MM.1S (cell line): ENCODE measurements at regions not wholly inside any gene's neighbourhood (a gene's known extent, or its start where the extent isn't known, plus 50 kb on each side); places are given as distances from the start of the nearest gene placed in this dataset.

ENCODE experiments used
- DNase-seq: peaks from one replicate; pipeline ENCODE4 v3.0.0-alpha.2; 2015
- H2AFZ ChIP-seq: fragments of 300-600 bp; sonication (generic); 2 replicates; pipeline ENCODE4 v1.6.0; 2016; ENCODE audit warnings: antibody characterized with exemption, low read length
- H3F3A ChIP-seq: fragments of 300-600 bp; sonication (generic); 2 replicates; pipeline ENCODE4 v1.6.1; 2016; ENCODE audit warnings: mild to moderate bottlenecking, antibody characterized with exemption, low read length, moderate library complexity, mixed read lengths; ENCODE audit not compliant: insufficient read depth
- H3K27ac ChIP-seq: fragments of 300-600 bp; sonication (generic); 2 replicates; pipeline ENCODE4 v1.5.1; 2016; ENCODE audit warnings: mild to moderate bottlenecking, low read length
- H3K27me3 ChIP-seq: fragments of 300-600 bp; sonication (generic); replicated peaks from 2 replicates; pipeline ENCODE4 v1.6.0; 2016; ENCODE audit warnings: low read length; ENCODE audit not compliant: insufficient read depth
- H3K36me3 ChIP-seq: fragments of 300-600 bp; sonication (generic); replicated peaks from 2 replicates; pipeline ENCODE4 v1.6.1; 2016; ENCODE audit warnings: mild to moderate bottlenecking, low read length, mixed read lengths; ENCODE audit not compliant: insufficient read depth
- H3K4me1 ChIP-seq: fragments of 300-600 bp; sonication (generic); 2 replicates; pipeline ENCODE4 v1.6.1; 2016; ENCODE audit warnings: low read length, mixed read lengths
- H3K4me2 ChIP-seq: fragments of 300-600 bp; sonication (generic); 2 replicates; pipeline ENCODE4 v1.6.0; 2016; ENCODE audit warnings: low read depth, low read length
- H3K4me3 ChIP-seq: fragments of 300-600 bp; sonication (generic); 2 replicates; pipeline ENCODE4 v1.5.1; 2016; ENCODE audit warnings: low read length, mixed read lengths
- H3K79me2 ChIP-seq: fragments of 300-600 bp; sonication (generic); 2 replicates; pipeline ENCODE4 v1.6.1; 2016; ENCODE audit warnings: mixed run types, low read length, mixed read lengths
- H3K9ac ChIP-seq: fragments of 300-600 bp; sonication (generic); 2 replicates; pipeline ENCODE4 v1.6.1; 2016; ENCODE audit warnings: low read length, mixed read lengths
- H3K9me2 ChIP-seq: fragments of 300-600 bp; sonication (generic); replicated peaks from 2 replicates; pipeline ENCODE4 v1.6.1; 2016; ENCODE audit warnings: mild to moderate bottlenecking, low read length, mixed read lengths; ENCODE audit not compliant: insufficient read depth
- H3K9me3 ChIP-seq: fragments of 300-600 bp; sonication (generic); replicated peaks from 2 replicates; pipeline ENCODE4 v1.6.1; 2016; ENCODE audit warnings: mild to moderate bottlenecking, low read length, mixed read lengths; ENCODE audit not compliant: insufficient read depth
- H4K20me1 ChIP-seq: fragments of 300-600 bp; sonication (generic); 2 replicates; pipeline ENCODE4 v1.6.1; 2016; ENCODE audit warnings: mild to moderate bottlenecking, low read length, moderate library complexity, mixed read lengths; ENCODE audit not compliant: insufficient read depth
- EZH2 ChIP-seq: fragments of 300-600 bp; sonication (generic); optimal IDR thresholded peaks from 2 replicates; pipeline ENCODE3; 2017; ENCODE audit warnings: low read depth, mild to moderate bottlenecking, antibody characterized with exemption, low read length, mixed read lengths
- EZH2phosphoT487 ChIP-seq: fragments of 300-600 bp; sonication (generic); IDR thresholded peaks from 2 replicates; pipeline ENCODE4 v1.6.1; 2018; ENCODE audit warnings: antibody characterized with exemption, low read length
- TF ChIP-seq, protein P1 (sequence below): fragments of 300-600 bp; sonication (generic); IDR thresholded peaks from 2 replicates; pipeline ENCODE4 v1.5.1; 2016; ENCODE audit warnings: antibody characterized with exemption, low read length, mixed read lengths

GRCh38 chr14:55950135-55950534, 168.1 kb upstream of the PELI2 start:
- no peaks in the 10 kb centered on the region for H3K9me2 ChIP-seq
- DNase-seq = no peak
- H3K27ac ChIP-seq = no peak overlapping the region
- no peak overlapping the region for H3K4me3 ChIP-seq
- no peaks in the 10 kb centered on the region for H3K4me1 ChIP-seq
- TF ChIP-seq, protein P1, sequence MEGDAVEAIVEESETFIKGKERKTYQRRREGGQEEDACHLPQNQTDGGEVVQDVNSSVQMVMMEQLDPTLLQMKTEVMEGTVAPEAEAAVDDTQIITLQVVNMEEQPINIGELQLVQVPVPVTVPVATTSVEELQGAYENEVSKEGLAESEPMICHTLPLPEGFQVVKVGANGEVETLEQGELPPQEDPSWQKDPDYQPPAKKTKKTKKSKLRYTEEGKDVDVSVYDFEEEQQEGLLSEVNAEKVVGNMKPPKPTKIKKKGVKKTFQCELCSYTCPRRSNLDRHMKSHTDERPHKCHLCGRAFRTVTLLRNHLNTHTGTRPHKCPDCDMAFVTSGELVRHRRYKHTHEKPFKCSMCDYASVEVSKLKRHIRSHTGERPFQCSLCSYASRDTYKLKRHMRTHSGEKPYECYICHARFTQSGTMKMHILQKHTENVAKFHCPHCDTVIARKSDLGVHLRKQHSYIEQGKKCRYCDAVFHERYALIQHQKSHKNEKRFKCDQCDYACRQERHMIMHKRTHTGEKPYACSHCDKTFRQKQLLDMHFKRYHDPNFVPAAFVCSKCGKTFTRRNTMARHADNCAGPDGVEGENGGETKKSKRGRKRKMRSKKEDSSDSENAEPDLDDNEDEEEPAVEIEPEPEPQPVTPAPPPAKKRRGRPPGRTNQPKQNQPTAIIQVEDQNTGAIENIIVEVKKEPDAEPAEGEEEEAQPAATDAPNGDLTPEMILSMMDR = no peak
- TF ChIP-seq EZH2 (no peak), EZH2phosphoT487 (no peak)
- no peaks in the 10 kb centered on the region for H3K79me2 ChIP-seq
- no peaks in the 10 kb centered on the region for H3F3A ChIP-seq
- no peak overlapping the region for H3K4me2 ChIP-seq
- no peaks in the 10 kb centered on the region for H3K36me3 ChIP-seq
- H3K9me3 ChIP-seq = no peaks in the 10 kb centered on the region
- no peak overlapping the region for H3K9ac ChIP-seq
- no peak overlapping the region for H2AFZ ChIP-seq
- H4K20me1 ChIP-seq = no peaks in the 10 kb centered on the region
- H3K27me3 ChIP-seq = no peaks in the 10 kb centered on the region

GRCh38 chr14:55951341-55952206, 166.6 kb upstream of the PELI2 start:
- H3K9me2 ChIP-seq = no peaks in the 10 kb centered on the region
- H3K4me2 ChIP-seq = no peak overlapping the region
- no peak for TF ChIP-seq EZH2phosphoT487
- TF ChIP-seq, protein P1 = no peak
- no peak for TF ChIP-seq EZH2
- H3K79me2 ChIP-seq = no peaks in the 10 kb centered on the region
- no peaks in the 10 kb centered on the region for H3K9me3 ChIP-seq
- no peak overlapping the region for H3K27ac ChIP-seq
- no peak overlapping the region for H2AFZ ChIP-seq
- no peaks in the 10 kb centered on the region for H3F3A ChIP-seq
- DNase-seq = no peak
- H3K9ac ChIP-seq = no peak overlapping the region
- H3K4me1 ChIP-seq = no peaks in the 10 kb centered on the region
- H3K27me3 ChIP-seq = no peaks in the 10 kb centered on the region
- no peaks in the 10 kb centered on the region for H4K20me1 ChIP-seq
- no peaks in the 10 kb centered on the region for H3K36me3 ChIP-seq
- no peak overlapping the region for H3K4me3 ChIP-seq

- Histone ChIP-seq H4K20me1 (no peaks in the 10 kb centered on the region), H3K9me3 (no peaks in the 10 kb centered on the region), H3K4me1 (no peaks in the 10 kb centered on the region), H2AFZ (no peak overlapping the region), H3F3A (no peaks in the 10 kb centered on the region), H3K4me3 (no peak overlapping the region), H3K27ac (no peak overlapping the region), H3K9me2 (no peaks in the 10 kb centered on the region), H3K27me3 (no peaks in the 10 kb centered on the region), H3K36me3 (no peaks in the 10 kb centered on the region), H3K9ac (no peak overlapping the region), H3K4me2 (no peak overlapping the region), H3K79me2 (no peaks in the 10 kb centered on the region)
- TF ChIP-seq EZH2phosphoT487 = no peak
- TF ChIP-seq EZH2 = no peak
- no peak for DNase-seq
Measured at GRCh38 chr14:55954108-55954507, 164.1 kb upstream of the PELI2 start.

GRCh38 chr14:55955175-55955574, 163.0 kb upstream of the PELI2 start:
- Histone ChIP-seq H3K36me3 (no peaks in the 10 kb centered on the region), H3K27ac (no peak overlapping the region), H3K4me1 (no peaks in the 10 kb centered on the region), H2AFZ (no peak overlapping the region), H3K4me3 (no peak overlapping the region), H4K20me1 (no peaks in the 10 kb centered on the region), H3K27me3 (no peaks in the 10 kb centered on the region), H3F3A (no peaks in the 10 kb centered on the region), H3K9me3 (no peaks in the 10 kb centered on the region), H3K9me2 (no peaks in the 10 kb centered on the region), H3K4me2 (no peak overlapping the region), H3K9ac (no peak overlapping the region), H3K79me2 (no peaks in the 10 kb centered on the region)
- TF ChIP-seq EZH2phosphoT487 (no peak), EZH2 (no peak)
- TF ChIP-seq, protein P1 = no peak
- DNase-seq = no peak
